ENCODE measurements at regions not wholly inside any gene's neighbourhood (a gene's known extent, or its start where the extent isn't known, plus 50 kb on each side); places are given as distances from the start of the nearest gene placed in this dataset.

DNA sequence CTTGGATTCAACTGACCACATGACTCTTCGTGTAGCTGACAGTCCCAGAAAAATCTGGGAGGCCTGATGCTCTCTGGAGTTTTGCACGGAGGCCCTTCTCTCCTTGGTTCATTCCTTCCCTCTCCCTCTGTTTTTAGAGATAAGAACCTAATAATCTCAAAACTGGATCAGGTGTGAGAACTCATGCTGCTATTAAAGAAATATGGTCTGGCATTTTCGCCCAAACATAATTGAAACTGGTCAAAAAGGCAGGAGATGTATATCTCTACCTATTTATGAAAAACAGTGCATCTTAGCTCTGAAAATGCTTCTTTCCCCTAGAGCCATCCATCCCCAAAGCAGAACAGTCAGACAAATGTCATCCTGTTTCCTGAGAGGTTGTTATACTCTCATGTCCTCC, 397.5 kb downstream of the PRELID2 start:
- no peak for TF ChIP-seq BRCA1 (IDR thresholded peaks at IDR 0.05)
- TF ChIP-seq BRCA1 (CRISPR knock-in tag; IDR thresholded peaks at IDR 0.05) = no peak
- TF ChIP-seq SRF (CRISPR knock-in tag; IDR thresholded peaks at IDR 0.05) = no peak
- no peak for TF ChIP-seq EP300 (IDR thresholded peaks at IDR 0.05; ENCODE audit: low read length)
- TF ChIP-seq MAFF (IDR thresholded peaks at IDR 0.05; ENCODE audit: low read length) = no peak
- TF ChIP-seq HDAC1 (IDR thresholded peaks at IDR 0.05) = no peak
- TF ChIP-seq CUX1 (CRISPR knock-in tag; IDR thresholded peaks at IDR 0.05) = no peak
- TF ChIP-seq, protein P1, sequence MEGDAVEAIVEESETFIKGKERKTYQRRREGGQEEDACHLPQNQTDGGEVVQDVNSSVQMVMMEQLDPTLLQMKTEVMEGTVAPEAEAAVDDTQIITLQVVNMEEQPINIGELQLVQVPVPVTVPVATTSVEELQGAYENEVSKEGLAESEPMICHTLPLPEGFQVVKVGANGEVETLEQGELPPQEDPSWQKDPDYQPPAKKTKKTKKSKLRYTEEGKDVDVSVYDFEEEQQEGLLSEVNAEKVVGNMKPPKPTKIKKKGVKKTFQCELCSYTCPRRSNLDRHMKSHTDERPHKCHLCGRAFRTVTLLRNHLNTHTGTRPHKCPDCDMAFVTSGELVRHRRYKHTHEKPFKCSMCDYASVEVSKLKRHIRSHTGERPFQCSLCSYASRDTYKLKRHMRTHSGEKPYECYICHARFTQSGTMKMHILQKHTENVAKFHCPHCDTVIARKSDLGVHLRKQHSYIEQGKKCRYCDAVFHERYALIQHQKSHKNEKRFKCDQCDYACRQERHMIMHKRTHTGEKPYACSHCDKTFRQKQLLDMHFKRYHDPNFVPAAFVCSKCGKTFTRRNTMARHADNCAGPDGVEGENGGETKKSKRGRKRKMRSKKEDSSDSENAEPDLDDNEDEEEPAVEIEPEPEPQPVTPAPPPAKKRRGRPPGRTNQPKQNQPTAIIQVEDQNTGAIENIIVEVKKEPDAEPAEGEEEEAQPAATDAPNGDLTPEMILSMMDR (IDR thresholded peaks at IDR 0.05 in 2 of 3, conservative IDR thresholded peaks at IDR 0.05 in 1 of 3; ENCODE audit: insufficient read depth in 2 of 3, low read depth in 1 of 3, low read length in 3 of 3) = no peak
- TF ChIP-seq ARNT (IDR thresholded peaks at IDR 0.05) = no peak
- no peak for TF ChIP-seq POLR2AphosphoS5 (IDR thresholded peaks at IDR 0.05; ENCODE audit: control insufficient read depth, insufficient read depth, low read depth, low read length)
- no peak for TF ChIP-seq REST (IDR thresholded peaks at IDR 0.05; ENCODE audit: borderline replicate concordance)
- TF ChIP-seq REST (CRISPR knock-in tag; IDR thresholded peaks at IDR 0.05; ENCODE audit: low read depth) = no peak
- no peak for TF ChIP-seq EZH2 (IDR thresholded peaks at IDR 0.05; ENCODE audit: borderline replicate concordance, low read depth, low read length)
- no peak for TF ChIP-seq RNF219 (CRISPR knock-in tag; IDR thresholded peaks at IDR 0.05)
- TF ChIP-seq ZNF232 (CRISPR knock-in tag; IDR thresholded peaks at IDR 0.05) = no peak
- TF ChIP-seq CBX5 (IDR thresholded peaks at IDR 0.05; ENCODE audit: borderline replicate concordance, low read depth) = no peak

Data from K562 (cell line).